T-cell (primary cell): ENCODE measurements at regions not wholly inside any gene's neighbourhood (a gene's known extent, or its start where the extent isn't known, plus 50 kb on each side); places are given as distances from the start of the nearest gene placed in this dataset.

Experiments used
- ATAC-seq, 4 experiments: fragments of 200-7000 bp in 3 of 4; fragments of 150-1000 bp in 1 of 4; cut with Tn5 transposase; replicated peaks in 1 of 4; 1 replicate in 3 of 4; 2 replicates in 1 of 4; pipeline ENCODE4 v1.10.0; 2021; ENCODE audit warnings: moderate library complexity in 3 of 4, mild to moderate bottlenecking in 2 of 4, moderate number of reproducible peaks in 1 of 4
- CTCF ChIA-PET, 2 donors: fragments of 300-600 bp; sonication (Branson Sonifier 250); formaldehyde crosslinking; loops; one replicate each; lab custom pipeline; 2022; ENCODE audit warnings: antibody characterized with exemption in 2 of 2; lab: Charles Lee
- POLR2A ChIA-PET, 2 donors: fragments of 300-600 bp; sonication (Branson Sonifier 250); formaldehyde crosslinking; loops; one replicate each; lab custom pipeline; 2022; ENCODE audit warnings: antibody characterized with exemption in 2 of 2; lab: Charles Lee
- DNase-seq, 35 experiments: peaks; one replicate each; pipeline versions ENCODE4 v3.0.0 to v3.0.0-alpha.2; 2013 to 2023
- H3K27ac ChIP-seq: one replicate; pipeline ENCODE4 v1.5.1; 2013; ENCODE audit warnings: low read length
- H3K27me3 ChIP-seq, 2 experiments: replicated peaks in 1 of 2; 1 replicate in 1 of 2; 2 replicates in 1 of 2; pipeline versions ENCODE4 v1.6.1 to v1.7.0; 2013; ENCODE audit warnings: low read length in 1 of 2, mixed read lengths in 1 of 2; ENCODE audit not compliant: control insufficient read depth in 2 of 2, insufficient read depth in 2 of 2; ENCODE audit errors: extremely low read depth in 1 of 2
- H3K36me3 ChIP-seq, 2 donors: 1 replicate in 1 of 2; 2 replicates in 1 of 2; pipeline versions ENCODE4 v1.6.1 to v1.7.0; 2013; ENCODE audit warnings: low read length in 1 of 2; ENCODE audit not compliant: control insufficient read depth in 2 of 2, insufficient read depth in 1 of 2; ENCODE audit errors: extremely low read depth in 1 of 2
- H3K4me1 ChIP-seq, 2 experiments: 1 replicate in 1 of 2; 2 replicates in 1 of 2; pipeline versions ENCODE4 v1.6.1 to v1.7.0; 2013; ENCODE audit warnings: low read length in 2 of 2, mixed read lengths in 1 of 2; ENCODE audit not compliant: insufficient read depth in 2 of 2, control insufficient read depth in 1 of 2; ENCODE audit errors: extremely low read depth in 1 of 2
- H3K4me3 ChIP-seq, 2 donors: 1 replicate in 1 of 2; 2 replicates in 1 of 2; pipeline versions ENCODE4 v1.5.1 to v1.7.0; 2013; ENCODE audit warnings: mild to moderate bottlenecking in 2 of 2, low read length in 1 of 2, moderate library complexity in 1 of 2; ENCODE audit not compliant: control insufficient read depth in 1 of 2; ENCODE audit errors: extremely low read depth in 1 of 2
- H3K9me3 ChIP-seq: 2 replicates; pipeline ENCODE4 v1.7.0; 2013
- H3K27ac Mint-ChIP-seq, 2 donors: one replicate each; pipeline ENCODE4 v1.8.0; 2020 to 2021; ENCODE audit warnings: mild to moderate bottlenecking in 2 of 2, mixed read lengths in 2 of 2
- H3K27me3 Mint-ChIP-seq, 2 donors: one replicate each; pipeline ENCODE4 v1.8.0; 2021 to 2022; ENCODE audit warnings: mixed read lengths in 2 of 2
- H3K36me3 Mint-ChIP-seq: one replicate; pipeline ENCODE4 v1.8.0; 2021; ENCODE audit warnings: mixed read lengths
- H3K4me1 Mint-ChIP-seq, 3 donors: one replicate each; pipeline ENCODE4 v1.8.0; 2020 to 2022; ENCODE audit warnings: mixed read lengths in 3 of 3, mild to moderate bottlenecking in 1 of 3
- H3K4me3 Mint-ChIP-seq, 3 donors: one replicate each; pipeline ENCODE4 v1.8.0; 2020 to 2022; ENCODE audit warnings: mild to moderate bottlenecking in 3 of 3, mixed read lengths in 3 of 3, moderate library complexity in 3 of 3
- H3K9me3 Mint-ChIP-seq, 3 donors: one replicate each; pipeline ENCODE4 v1.8.0; 2020 to 2022; ENCODE audit warnings: mixed read lengths in 3 of 3
- WGBS: methylation state at CpG from one replicate; pipeline ENCODE4 v1.1.5; 2013; ENCODE audit warnings: missing lambda C conversion rate; ENCODE audit not compliant: insufficient coverage; 5-methylcytosine and 5-hydroxymethylcytosine counted together

- DNase-seq = no peak
- H3K9me3 ChIP-seq = no peaks in the 10 kb centered on the region
- Mint-ChIP-seq H3K27me3 (no peaks in the 10 kb centered on the region), H3K4me3 (no peak overlapping the region), H3K4me1 (no peaks in the 10 kb centered on the region), H3K27ac (no peak overlapping the region), H3K9me3 (peaks cover 0 to 7% (median 0%) of the 10 kb centered on the region in 3 donors), H3K36me3 (no peaks in the 10 kb centered on the region)
- ChIA-PET CTCF (no interaction called here), POLR2A (no interaction called here)
- ATAC-seq = no peak
- H3K27me3 ChIP-seq = no peaks in the 10 kb centered on the region
- H3K36me3 ChIP-seq = no peaks in the 10 kb centered on the region
- no peak overlapping the region for H3K27ac ChIP-seq
- WGBS = 78% methylated on average over 1 of the region's 7 CpGs
- no peaks in the 10 kb centered on the region for H3K4me1 ChIP-seq
- no peak overlapping the region for H3K4me3 ChIP-seq
These were observed 151.8 kb downstream of the B3GNT2 start for GRCh38 chr2:62347563-62348270.

- no peak overlapping the region for H3K4me3 Mint-ChIP-seq
These were observed 148.6 kb downstream of the B3GNT2 start for GRCh38 chr2:62344472-62344871.

GRCh38 chr2:62343636-62344337 is 147.9 kb downstream of the B3GNT2 start:
- Mint-ChIP-seq H3K9me3 (no peaks in the 10 kb centered on the region), H3K27me3 (no peaks in the 10 kb centered on the region), H3K27ac (no peak overlapping the region), H3K4me1 (no peaks in the 10 kb centered on the region), H3K36me3 (no peaks in the 10 kb centered on the region), H3K4me3 (no peak overlapping the region)
- ChIA-PET POLR2A (no interaction called here), CTCF (no interaction called here)
- DNase-seq (no peak), ATAC-seq (no peak)
- 100% methylated on average over 2 of the region's 5 CpGs for WGBS
- Histone ChIP-seq H3K4me3 (no peak overlapping the region), H3K9me3 (no peaks in the 10 kb centered on the region), H3K27me3 (no peaks in the 10 kb centered on the region), H3K27ac (no peak overlapping the region), H3K4me1 (no peaks in the 10 kb centered on the region), H3K36me3 (no peaks in the 10 kb centered on the region)

More at GRCh38 chr2:62344472-62344871, 148.6 kb downstream of the B3GNT2 start:
- no peaks in the 10 kb centered on the region for H3K9me3 Mint-ChIP-seq
- Histone ChIP-seq H3K4me3 (no peak overlapping the region), H3K4me1 (no peaks in the 10 kb centered on the region), H3K36me3 (no peaks in the 10 kb centered on the region), H3K9me3 (no peaks in the 10 kb centered on the region), H3K27me3 (no peaks in the 10 kb centered on the region), H3K27ac (no peak overlapping the region)
- no peak for DNase-seq
- no peak for ATAC-seq
- ChIA-PET CTCF (interaction anchor here in 1 of 2 donors (0.7 kb wide), 1 partner anchor 32 kb away, joined by 7 read pairs; no protein-coding TSS in a partner anchor), POLR2A (no interaction called here)
- no peaks in the 10 kb centered on the region for H3K27me3 Mint-ChIP-seq
- H3K4me1 Mint-ChIP-seq = no peaks in the 10 kb centered on the region
- no peaks in the 10 kb centered on the region for H3K36me3 Mint-ChIP-seq
- 88% methylated on average over 4 of the region's 5 CpGs for WGBS
- H3K27ac Mint-ChIP-seq = no peak overlapping the region

- Mint-ChIP-seq H3K27me3 (no peaks in the 10 kb centered on the region), H3K27ac (no peak overlapping the region), H3K9me3 (no peaks in the 10 kb centered on the region), H3K36me3 (no peaks in the 10 kb centered on the region), H3K4me3 (no peak overlapping the region), H3K4me1 (no peaks in the 10 kb centered on the region)
- Histone ChIP-seq H3K4me3 (no peak overlapping the region), H3K9me3 (no peaks in the 10 kb centered on the region), H3K4me1 (no peaks in the 10 kb centered on the region), H3K27ac (no peak overlapping the region), H3K27me3 (no peaks in the 10 kb centered on the region), H3K36me3 (no peaks in the 10 kb centered on the region)
- no peak for DNase-seq
- ChIA-PET CTCF (no interaction called here), POLR2A (no interaction called here)
- no peak for ATAC-seq
These were observed 147.3 kb downstream of the B3GNT2 start for GRCh38 chr2:62343206-62343605.

- Mint-ChIP-seq H3K27ac (no peak overlapping the region), H3K36me3 (no peaks in the 10 kb centered on the region), H3K27me3 (no peaks in the 10 kb centered on the region), H3K4me1 (no peaks in the 10 kb centered on the region), H3K4me3 (no peak overlapping the region), H3K9me3 (no peaks in the 10 kb centered on the region)
- H3K9me3 ChIP-seq = no peaks in the 10 kb centered on the region
- CTCF ChIA-PET = no interaction called here
- no peak for DNase-seq
- no peak overlapping the region for H3K27ac ChIP-seq
- no peaks in the 10 kb centered on the region for H3K27me3 ChIP-seq
- no peak for ATAC-seq
- no peaks in the 10 kb centered on the region for H3K4me1 ChIP-seq
- 85% methylated on average over 1 of the region's 4 CpGs for WGBS
- POLR2A ChIA-PET = no interaction called here
- no peak overlapping the region for H3K4me3 ChIP-seq
- no peaks in the 10 kb centered on the region for H3K36me3 ChIP-seq
These were observed 145.1 kb downstream of the B3GNT2 start for GRCh38 chr2:62340994-62341484.

GRCh38 chr2:62339837-62340236 is 143.9 kb downstream of the B3GNT2 start:
- Histone ChIP-seq H3K27ac (no peak overlapping the region), H3K4me1 (no peaks in the 10 kb centered on the region), H3K4me3 (no peak overlapping the region), H3K9me3 (no peaks in the 10 kb centered on the region), H3K27me3 (no peaks in the 10 kb centered on the region), H3K36me3 (no peaks in the 10 kb centered on the region)
- H3K27ac Mint-ChIP-seq = no peak overlapping the region
- CTCF ChIA-PET = interaction anchor here (0.5 to 0.8 kb wide), 7 partner anchors 21 to 832 kb away, joined by 3 to 6 read pairs (median 4); no protein-coding TSS in a partner anchor
- no peaks in the 10 kb centered on the region for H3K4me1 Mint-ChIP-seq
- WGBS = 100% methylated on average over 1 of the region's 2 CpGs
- no peak for ATAC-seq
- H3K9me3 Mint-ChIP-seq = no peaks in the 10 kb centered on the region
- POLR2A ChIA-PET = interaction anchor here in 1 of 2 donors (0.6 kb wide), 1 partner anchor 195 kb away, joined by 4 read pairs; no protein-coding TSS in a partner anchor
- no peak for DNase-seq
- H3K4me3 Mint-ChIP-seq = no peak overlapping the region
- H3K27me3 Mint-ChIP-seq = no peaks in the 10 kb centered on the region
- H3K36me3 Mint-ChIP-seq = no peaks in the 10 kb centered on the region
